IMR-90 (cell line): ENCODE measurements at regions not wholly inside any gene's neighbourhood (a gene's known extent, or its start where the extent isn't known, plus 50 kb on each side); places are given as distances from the start of the nearest gene placed in this dataset.
A peak's percentile ranks its signal among the peaks of the same experiment; 100 is the strongest.

Source experiments
- ATAC-seq: fragments of 200-7000 bp; cut with Tn5 transposase; 2 replicates; pipeline ENCODE4 v1.9.1; 2020; ENCODE audit warnings: low read depth, mild to moderate bottlenecking, moderate library complexity
- BruUV-seq: library from RNA; stranded (reverse); fragments of 400-500 nt; replicated peaks from 2 replicates; lab custom pipeline; 2021; lab: Mats Ljungman, UMichigan
- CTCF ChIA-PET: fragments of 300-600 bp; formaldehyde crosslinking; extraction: SDS; loops from one replicate; lab custom pipeline; 2021; ENCODE audit warnings: antibody characterized with exemption; lab: Yijun Ruan, JAX
- POLR2A ChIA-PET: fragments of 300-600 bp; sonication (Branson Sonifier 250); formaldehyde crosslinking; loops from one replicate; lab custom pipeline; 2022; ENCODE audit warnings: antibody characterized with exemption; ENCODE audit not compliant: unreplicated experiment; lab: Charles Lee
- DNase-seq: peaks from one replicate; pipeline ENCODE4 v3.0.0; 2013
- H2AFZ ChIP-seq: replicated peaks from 2 replicates; pipeline ENCODE3; 2013; ENCODE audit warnings: low read length, mild to moderate bottlenecking; ENCODE audit not compliant: poor library complexity
- H2AK5ac ChIP-seq: 2 replicates; pipeline ENCODE4 v1.6.1; 2013; ENCODE audit warnings: low read depth, low read length, inconsistent platforms
- H2AK9ac ChIP-seq: replicated peaks from 2 replicates; pipeline ENCODE3; 2013; ENCODE audit warnings: mild to moderate bottlenecking, low read depth, low read length, moderate library complexity; ENCODE audit not compliant: poor library complexity
- H2BK120ac ChIP-seq: 2 replicates; pipeline ENCODE4 v1.6.1; 2013; ENCODE audit warnings: low read depth, low read length, inconsistent platforms
- H2BK15ac ChIP-seq: 3 replicates; pipeline ENCODE4 v1.6.1; 2013; ENCODE audit warnings: low read depth, low read length, inconsistent platforms
- H2BK20ac ChIP-seq: 2 replicates; pipeline ENCODE4 v1.6.1; 2013; ENCODE audit warnings: low read depth, mild to moderate bottlenecking, inconsistent platforms, low read length, moderate library complexity
- H2BK5ac ChIP-seq: 2 replicates; pipeline ENCODE4 v1.6.1; 2013; ENCODE audit warnings: mild to moderate bottlenecking, low read depth, low read length, inconsistent platforms; ENCODE audit not compliant: poor library complexity, severe bottlenecking
- H3K14ac ChIP-seq: replicated peaks from 2 replicates; pipeline ENCODE4 v1.6.1; 2013; ENCODE audit warnings: low read depth, low read length, inconsistent platforms
- H3K18ac ChIP-seq: 2 replicates; pipeline ENCODE4 v1.6.1; 2013; ENCODE audit warnings: low read depth, low read length, control low read depth
- H3K23ac ChIP-seq: 2 replicates; pipeline ENCODE4 v1.6.1; 2013; ENCODE audit warnings: low read depth, low read length, inconsistent platforms
- H3K27ac ChIP-seq: 2 replicates; pipeline ENCODE4 v1.5.1; 2013; ENCODE audit warnings: mild to moderate bottlenecking, control low read depth, low read length; ENCODE audit not compliant: insufficient read depth
- H3K27me3 ChIP-seq: 2 replicates; pipeline ENCODE4 v1.6.1; 2013; ENCODE audit warnings: low read length; ENCODE audit not compliant: control insufficient read depth, insufficient read depth
- H3K36me3 ChIP-seq: 2 replicates; pipeline ENCODE4 v1.6.1; 2013; ENCODE audit warnings: low read length, mixed read lengths; ENCODE audit not compliant: control insufficient read depth, insufficient read depth
- H3K4ac ChIP-seq: 2 replicates; pipeline ENCODE4 v1.6.1; 2013; ENCODE audit warnings: low read depth, low read length, inconsistent platforms
- H3K4me1 ChIP-seq: 2 replicates; pipeline ENCODE4 v1.6.1; 2013; ENCODE audit warnings: low read length, mixed read lengths; ENCODE audit not compliant: control insufficient read depth, insufficient read depth
- H3K4me2 ChIP-seq: 2 replicates; pipeline ENCODE4 v1.6.1; 2013; ENCODE audit warnings: low read depth, mild to moderate bottlenecking, control low read depth, low read length, moderate library complexity
- H3K4me3 ChIP-seq: 2 replicates; pipeline ENCODE4 v1.5.1; 2013; ENCODE audit warnings: low read depth, mild to moderate bottlenecking, control low read depth, low read length, moderate library complexity; ENCODE audit not compliant: insufficient read depth
- H3K56ac ChIP-seq: 2 replicates; pipeline ENCODE4 v1.6.1; 2013; ENCODE audit warnings: low read length, inconsistent platforms; ENCODE audit not compliant: insufficient read depth; ENCODE audit errors: extremely low read depth
- H3K79me1 ChIP-seq, 2 experiments: 2 replicates each; pipeline ENCODE4 v1.6.1; 2013; ENCODE audit warnings: low read length in 2 of 2, inconsistent platforms in 1 of 2, low read depth in 1 of 2
- H3K9ac ChIP-seq: 2 replicates; pipeline ENCODE4 v1.6.1; 2013; ENCODE audit warnings: low read depth, low read length, control low read depth
- H3K9me1 ChIP-seq: 2 replicates; pipeline ENCODE4 v1.6.1; 2013; ENCODE audit warnings: low read length, inconsistent platforms; ENCODE audit not compliant: insufficient read depth
- H3K9me3 ChIP-seq: 2 replicates; pipeline ENCODE4 v1.6.1; 2013; ENCODE audit warnings: low read length; ENCODE audit not compliant: control insufficient read depth, insufficient read depth
- H4K20me1 ChIP-seq: 2 replicates; pipeline ENCODE4 v1.6.1; 2013; ENCODE audit warnings: low read length, inconsistent platforms; ENCODE audit not compliant: insufficient read depth
- H4K5ac ChIP-seq: 2 replicates; pipeline ENCODE4 v1.6.1; 2013; ENCODE audit warnings: mild to moderate bottlenecking, low read depth, low read length, control low read depth
- H4K8ac ChIP-seq, 2 experiments: 2 replicates each; pipeline ENCODE4 v1.6.1; 2013; ENCODE audit warnings: low read depth in 2 of 2, low read length in 2 of 2, control low read depth in 1 of 2, inconsistent platforms in 1 of 2
- H4K91ac ChIP-seq: 2 replicates; pipeline ENCODE4 v1.6.1; 2013; ENCODE audit warnings: low read depth, low read length, inconsistent platforms; ENCODE audit not compliant: insufficient read depth
- BHLHE40 ChIP-seq: fragments of 150-350 bp; IDR thresholded peaks from 2 replicates; pipeline ENCODE4 v1.6.1; 2016; ENCODE audit warnings: mild to moderate bottlenecking, low read depth, low read length
- CHD1 ChIP-seq: IDR thresholded peaks from 2 replicates; pipeline ENCODE4 v1.6.1; 2012; ENCODE audit warnings: low read depth, low read length, improper control_type of control experiment
- WGBS, 2 experiments: methylation state at CpG; one replicate each; pipeline versions ENCODE4 v1.1.5 to v1.1.7; 2013; ENCODE audit warnings: missing lambda C conversion rate in 2 of 2; ENCODE audit not compliant: insufficient read length in 1 of 2; ENCODE audit errors: extremely low coverage in 2 of 2; 5-methylcytosine and 5-hydroxymethylcytosine counted together
- dilution Hi-C: fragments of 300-500 bp; cut with HindIII; formaldehyde crosslinking; loops from one replicate; pipeline ENCODE4 v1.14.3; 2018; ENCODE audit warnings: low sequenced_read_pairs; ENCODE audit not compliant: unreplicated experiment
- in situ Hi-C: fragments of 300-500 bp; cut with MboI; formaldehyde crosslinking; loops from 3 replicates; pipeline ENCODE4 v1.14.3; 2019; ENCODE audit warnings: low sequenced_read_pairs, inconsistent platforms, mixed read lengths
- intact Hi-C: fragments of 100-400 bp; cut with micrococcal nuclease; formaldehyde crosslinking; loops from 2 replicates; pipeline ENCODE4 v1.10.0; 2022

DNA sequence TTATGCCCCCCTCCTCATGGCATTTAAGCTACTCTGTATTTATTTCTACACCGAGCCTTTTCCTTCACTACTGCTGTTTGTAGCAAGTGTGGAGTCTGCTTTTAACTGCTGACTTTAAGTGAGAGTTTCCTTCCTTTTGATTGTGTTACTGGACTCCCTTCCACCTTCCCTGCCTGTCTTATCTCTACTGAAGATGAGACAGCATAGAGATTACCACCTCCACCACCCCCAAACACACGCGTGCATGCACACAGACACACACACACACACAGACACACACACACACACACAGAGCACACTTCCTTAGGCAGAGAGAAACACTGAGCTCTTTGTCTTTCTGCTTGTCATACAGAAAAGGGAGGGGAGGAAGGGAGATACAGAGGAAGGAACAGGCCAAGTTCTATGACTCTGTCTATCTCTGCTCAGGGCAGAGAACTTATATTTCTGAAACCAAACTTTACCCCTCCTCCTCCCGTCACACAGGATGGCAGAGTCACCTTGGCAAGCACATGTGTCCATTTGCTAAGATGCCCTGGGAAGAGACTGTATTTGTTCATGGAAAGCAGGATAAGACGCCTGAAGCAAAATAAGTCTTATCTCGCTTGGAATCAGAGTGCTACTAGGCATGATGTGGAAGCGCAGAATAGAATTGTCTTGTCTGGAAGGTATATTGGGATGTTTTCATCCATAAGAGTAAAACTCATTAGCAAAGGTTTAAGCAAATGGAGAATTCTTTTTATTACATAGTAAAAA lies 81.8 kb upstream of the CAV2 start:
- no peak overlapping the region for H3K56ac ChIP-seq
- H3K4me2 ChIP-seq = peak overlapping the region; percentile 23
- in situ Hi-C loops = no loop called here
- no TSS peak for BruUV-seq
- WGBS, 2 experiments = 71% methylated on average over 1 of the region's 7 CpGs; no CpG with 5 or more reads in 1 of the 2 experiments
- intact Hi-C loops = no loop called here
- peaks cover 4% of the 10 kb centered on the region for H3K4me1 ChIP-seq
- H2BK120ac ChIP-seq = peak overlapping the region; percentile 83
- H3K27ac ChIP-seq = no peak overlapping the region
- H4K8ac ChIP-seq = peak overlapping the region; percentile 42 to 82; a peak in 3 of 4 replicates
- H2BK15ac ChIP-seq = peak overlapping the region; percentile 45; the same call in 2 of the 3 replicates
- peak overlapping the region; percentile 59 for H2BK5ac ChIP-seq
- peak overlapping the region; percentile 54 for H3K4ac ChIP-seq
- peak; percentile 72 for ATAC-seq
- H3K27me3 ChIP-seq = no peaks in the 10 kb centered on the region
- H3K9me1 ChIP-seq = peaks cover 4% of the 10 kb centered on the region
- peak overlapping the region; percentile 18 for H4K5ac ChIP-seq
- no peaks in the 10 kb centered on the region for H3K36me3 ChIP-seq
- dilution Hi-C loops = no loop called here
- no peaks in the 10 kb centered on the region for H3K79me1 ChIP-seq
- H4K20me1 ChIP-seq = no peaks in the 10 kb centered on the region
- peak overlapping the region; percentile 54 for H2AK5ac ChIP-seq
- H2BK20ac ChIP-seq = peak overlapping the region; percentile 53
- peak overlapping the region; percentile 20; the same call in 1 of the 2 replicates for H3K14ac ChIP-seq
- no peak for TF ChIP-seq CHD1
- TF ChIP-seq BHLHE40 = peak; percentile 49; the same call in 1 of the 2 replicates
- H2AK9ac ChIP-seq = peak overlapping the region; percentile 84
- no peak overlapping the region for H3K23ac ChIP-seq
- CTCF ChIA-PET = no interaction called here
- no peaks in the 10 kb centered on the region for H3K9me3 ChIP-seq
- H3K18ac ChIP-seq = peak overlapping the region; percentile 50
- peak overlapping the region; percentile 84 for H2AFZ ChIP-seq
- H4K91ac ChIP-seq = no peak overlapping the region
- H3K4me3 ChIP-seq = no peak overlapping the region
- H3K9ac ChIP-seq = no peak overlapping the region; the same call in 1 of the 2 replicates
- POLR2A ChIA-PET = interaction anchor here (0.5 kb wide), 1 partner anchor 108 kb away, joined by 5 read pairs; no protein-coding TSS in a partner anchor
- peak; percentile 44 for DNase-seq
